ENCODE measurements at regions not wholly inside any gene's neighbourhood (a gene's known extent, or its start where the extent isn't known, plus 50 kb on each side); places are given as distances from the start of the nearest gene placed in this dataset.

- TF ChIP-seq CTCF (IDR thresholded peaks at IDR 0.05; ENCODE audit: control extremely low read depth, extremely low read depth), result no peak
- H3K27ac ChIP-seq (ENCODE audit: low read depth in 1 of 2, low read length in 1 of 2), result no peak overlapping the region
- H3K4me1 ChIP-seq (ENCODE audit: control insufficient read depth in 5 of 5, insufficient read depth in 5 of 5, low read length in 5 of 5), result no peaks in the 10 kb centered on the region
- H3K27me3 ChIP-seq (ENCODE audit: control insufficient read depth in 3 of 3, insufficient read depth in 3 of 3, low read length in 2 of 3), result no peaks in the 10 kb centered on the region
- 89 to 93% methylated on average over 2 of the region's 2 CpGs for WGBS, 2 donors
- ATAC-seq (ENCODE audit: insufficient read depth, low FRiP score) (no peak), DNase-seq (no peak)
- no peak overlapping the region for H3K4me3 ChIP-seq
- no peak overlapping the region for H3K9ac ChIP-seq (ENCODE audit: insufficient read depth in 1 of 2, low read length in 2 of 2)
- no peaks in the 10 kb centered on the region for H3K36me3 ChIP-seq (ENCODE audit: control insufficient read depth in 4 of 4, insufficient read depth in 4 of 4, low read length in 4 of 4)
- no peaks in the 10 kb centered on the region for H3K9me3 ChIP-seq (ENCODE audit: control insufficient read depth in 4 of 4, insufficient read depth in 3 of 4, low read length in 3 of 4)
Observed at GRCh38 chr2:221874444-221874843, 302.3 kb upstream of the EPHA4 start.

- no peaks in the 10 kb centered on the region for H3K36me3 ChIP-seq (ENCODE audit: control insufficient read depth in 4 of 4, insufficient read depth in 4 of 4, low read length in 4 of 4)
- H3K9ac ChIP-seq (ENCODE audit: insufficient read depth in 1 of 2, low read length in 2 of 2), result no peak overlapping the region
- ATAC-seq (ENCODE audit: insufficient read depth, low FRiP score), result no peak
- no peaks in the 10 kb centered on the region for H3K27me3 ChIP-seq (ENCODE audit: control insufficient read depth in 3 of 3, insufficient read depth in 3 of 3, low read length in 2 of 3)
- no peak for TF ChIP-seq CTCF (IDR thresholded peaks at IDR 0.05; ENCODE audit: control extremely low read depth, extremely low read depth)
- DNase-seq, result no peak
- no peak overlapping the region for H3K27ac ChIP-seq (ENCODE audit: low read depth in 1 of 2, low read length in 1 of 2)
- no peak overlapping the region for H3K4me3 ChIP-seq
- H3K4me1 ChIP-seq (ENCODE audit: control insufficient read depth in 5 of 5, insufficient read depth in 5 of 5, low read length in 5 of 5), result no peaks in the 10 kb centered on the region
- peaks cover 0 to 1% (median 0%) of the 10 kb centered on the region in 4 donors for H3K9me3 ChIP-seq (ENCODE audit: control insufficient read depth in 4 of 4, insufficient read depth in 3 of 4, low read length in 3 of 4)
- WGBS, 2 donors, result 47 to 63% methylated on average over 2 of the region's 2 CpGs
Observed at GRCh38 chr2:221857719-221858118, 285.6 kb upstream of the EPHA4 start.

GRCh38 chr2:221853297-221853696 lies 281.2 kb upstream of the EPHA4 start:
- WGBS, 2 donors, result 41 to 42% methylated on average over 1 of the region's 1 CpG
- H3K9me3 ChIP-seq (ENCODE audit: control insufficient read depth in 4 of 4, insufficient read depth in 3 of 4, low read length in 3 of 4), result no peaks in the 10 kb centered on the region
- H3K27ac ChIP-seq (ENCODE audit: low read depth in 1 of 2, low read length in 1 of 2), result no peak overlapping the region
- no peak overlapping the region for H3K9ac ChIP-seq (ENCODE audit: insufficient read depth in 1 of 2, low read length in 2 of 2)
- ATAC-seq (ENCODE audit: insufficient read depth, low FRiP score), result no peak
- TF ChIP-seq CTCF (IDR thresholded peaks at IDR 0.05; ENCODE audit: control extremely low read depth, extremely low read depth), result no peak
- H3K4me3 ChIP-seq, result no peak overlapping the region
- no peaks in the 10 kb centered on the region for H3K4me1 ChIP-seq (ENCODE audit: control insufficient read depth in 5 of 5, insufficient read depth in 5 of 5, low read length in 5 of 5)
- no peaks in the 10 kb centered on the region for H3K36me3 ChIP-seq (ENCODE audit: control insufficient read depth in 4 of 4, insufficient read depth in 4 of 4, low read length in 4 of 4)
- no peaks in the 10 kb centered on the region for H3K27me3 ChIP-seq (ENCODE audit: control insufficient read depth in 3 of 3, insufficient read depth in 3 of 3, low read length in 2 of 3)
- DNase-seq, result no peak

GRCh38 chr2:221851531-221852045 lies 279.5 kb upstream of the EPHA4 start:
- Histone ChIP-seq H3K9me3 (ENCODE audit: control insufficient read depth in 4 of 4, insufficient read depth in 3 of 4, low read length in 3 of 4) (no peaks in the 10 kb centered on the region), H3K36me3 (ENCODE audit: control insufficient read depth in 4 of 4, insufficient read depth in 4 of 4, low read length in 4 of 4) (no peaks in the 10 kb centered on the region), H3K27ac (ENCODE audit: low read depth in 1 of 2, low read length in 1 of 2) (no peak overlapping the region), H3K4me1 (ENCODE audit: control insufficient read depth in 5 of 5, insufficient read depth in 5 of 5, low read length in 5 of 5) (no peaks in the 10 kb centered on the region), H3K27me3 (ENCODE audit: control insufficient read depth in 3 of 3, insufficient read depth in 3 of 3, low read length in 2 of 3) (no peaks in the 10 kb centered on the region), H3K9ac (ENCODE audit: insufficient read depth in 1 of 2, low read length in 2 of 2) (no peak overlapping the region), H3K4me3 (no peak overlapping the region)
- 88 to 89% methylated on average over 2 of the region's 2 CpGs for WGBS, 2 donors
- ATAC-seq (ENCODE audit: insufficient read depth, low FRiP score) (no peak), DNase-seq (no peak)
- TF ChIP-seq CTCF (IDR thresholded peaks at IDR 0.05; ENCODE audit: control extremely low read depth, extremely low read depth), result no peak

Data from lung (tissue), 11 donors.